ENCODE measurements at regions not wholly inside any gene's neighbourhood (a gene's known extent, or its start where the extent isn't known, plus 50 kb on each side); places are given as distances from the start of the nearest gene placed in this dataset.

GRCh38 chr22:25493794-25494193 lies 70.7 kb upstream of the GRK3 start (continued):
- TF ChIP-seq MXD3 (CRISPR knock-in tag; IDR thresholded peaks at IDR 0.05) = no peak
- TF ChIP-seq, protein P1, sequence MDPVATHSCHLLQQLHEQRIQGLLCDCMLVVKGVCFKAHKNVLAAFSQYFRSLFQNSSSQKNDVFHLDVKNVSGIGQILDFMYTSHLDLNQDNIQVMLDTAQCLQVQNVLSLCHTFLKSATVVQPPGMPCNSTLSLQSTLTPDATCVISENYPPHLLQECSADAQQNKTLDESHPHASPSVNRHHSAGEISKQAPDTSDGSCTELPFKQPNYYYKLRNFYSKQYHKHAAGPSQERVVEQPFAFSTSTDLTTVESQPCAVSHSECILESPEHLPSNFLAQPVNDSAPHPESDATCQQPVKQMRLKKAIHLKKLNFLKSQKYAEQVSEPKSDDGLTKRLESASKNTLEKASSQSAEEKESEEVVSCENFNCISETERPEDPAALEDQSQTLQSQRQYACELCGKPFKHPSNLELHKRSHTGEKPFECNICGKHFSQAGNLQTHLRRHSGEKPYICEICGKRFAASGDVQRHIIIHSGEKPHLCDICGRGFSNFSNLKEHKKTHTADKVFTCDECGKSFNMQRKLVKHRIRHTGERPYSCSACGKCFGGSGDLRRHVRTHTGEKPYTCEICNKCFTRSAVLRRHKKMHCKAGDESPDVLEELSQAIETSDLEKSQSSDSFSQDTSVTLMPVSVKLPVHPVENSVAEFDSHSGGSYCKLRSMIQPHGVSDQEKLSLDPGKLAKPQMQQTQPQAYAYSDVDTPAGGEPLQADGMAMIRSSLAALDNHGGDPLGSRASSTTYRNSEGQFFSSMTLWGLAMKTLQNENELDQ (CRISPR knock-in tag; IDR thresholded peaks at IDR 0.05; ENCODE audit: borderline replicate concordance) = no peak
- TF ChIP-seq, protein P2, sequence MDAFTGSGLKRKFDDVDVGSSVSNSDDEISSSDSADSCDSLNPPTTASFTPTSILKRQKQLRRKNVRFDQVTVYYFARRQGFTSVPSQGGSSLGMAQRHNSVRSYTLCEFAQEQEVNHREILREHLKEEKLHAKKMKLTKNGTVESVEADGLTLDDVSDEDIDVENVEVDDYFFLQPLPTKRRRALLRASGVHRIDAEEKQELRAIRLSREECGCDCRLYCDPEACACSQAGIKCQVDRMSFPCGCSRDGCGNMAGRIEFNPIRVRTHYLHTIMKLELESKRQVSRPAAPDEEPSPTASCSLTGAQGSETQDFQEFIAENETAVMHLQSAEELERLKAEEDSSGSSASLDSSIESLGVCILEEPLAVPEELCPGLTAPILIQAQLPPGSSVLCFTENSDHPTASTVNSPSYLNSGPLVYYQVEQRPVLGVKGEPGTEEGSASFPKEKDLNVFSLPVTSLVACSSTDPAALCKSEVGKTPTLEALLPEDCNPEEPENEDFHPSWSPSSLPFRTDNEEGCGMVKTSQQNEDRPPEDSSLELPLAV (CRISPR knock-in tag; conservative IDR thresholded peaks at IDR 0.05; ENCODE audit: low read depth) = no peak
- TF ChIP-seq, protein P3, sequence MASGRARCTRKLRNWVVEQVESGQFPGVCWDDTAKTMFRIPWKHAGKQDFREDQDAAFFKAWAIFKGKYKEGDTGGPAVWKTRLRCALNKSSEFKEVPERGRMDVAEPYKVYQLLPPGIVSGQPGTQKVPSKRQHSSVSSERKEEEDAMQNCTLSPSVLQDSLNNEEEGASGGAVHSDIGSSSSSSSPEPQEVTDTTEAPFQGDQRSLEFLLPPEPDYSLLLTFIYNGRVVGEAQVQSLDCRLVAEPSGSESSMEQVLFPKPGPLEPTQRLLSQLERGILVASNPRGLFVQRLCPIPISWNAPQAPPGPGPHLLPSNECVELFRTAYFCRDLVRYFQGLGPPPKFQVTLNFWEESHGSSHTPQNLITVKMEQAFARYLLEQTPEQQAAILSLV (CRISPR knock-in tag; IDR thresholded peaks at IDR 0.05; ENCODE audit: borderline replicate concordance) = no peak
- TF ChIP-seq HDAC1 (CRISPR knock-in tag; IDR thresholded peaks at IDR 0.05) = no peak

GRCh38 chr22:25494774-25495173 lies 69.7 kb upstream of the GRK3 start:
- H4K20me1 ChIP-seq (ENCODE audit: insufficient read depth, low read length) = 0 out of 2 replicates have a peak, but pooled peaks cover 4% of the 10 kb centered on the region
- TF ChIP-seq MED13 (CRISPR knock-in tag; IDR thresholded peaks at IDR 0.05) (no peak), MAX (IDR thresholded peaks at IDR 0.05) (no peak), NONO (IDR thresholded peaks at IDR 0.05) (no peak), NONO (CRISPR knock-in tag; conservative IDR thresholded peaks at IDR 0.05) (no peak)
- TF ChIP-seq, protein P4, sequence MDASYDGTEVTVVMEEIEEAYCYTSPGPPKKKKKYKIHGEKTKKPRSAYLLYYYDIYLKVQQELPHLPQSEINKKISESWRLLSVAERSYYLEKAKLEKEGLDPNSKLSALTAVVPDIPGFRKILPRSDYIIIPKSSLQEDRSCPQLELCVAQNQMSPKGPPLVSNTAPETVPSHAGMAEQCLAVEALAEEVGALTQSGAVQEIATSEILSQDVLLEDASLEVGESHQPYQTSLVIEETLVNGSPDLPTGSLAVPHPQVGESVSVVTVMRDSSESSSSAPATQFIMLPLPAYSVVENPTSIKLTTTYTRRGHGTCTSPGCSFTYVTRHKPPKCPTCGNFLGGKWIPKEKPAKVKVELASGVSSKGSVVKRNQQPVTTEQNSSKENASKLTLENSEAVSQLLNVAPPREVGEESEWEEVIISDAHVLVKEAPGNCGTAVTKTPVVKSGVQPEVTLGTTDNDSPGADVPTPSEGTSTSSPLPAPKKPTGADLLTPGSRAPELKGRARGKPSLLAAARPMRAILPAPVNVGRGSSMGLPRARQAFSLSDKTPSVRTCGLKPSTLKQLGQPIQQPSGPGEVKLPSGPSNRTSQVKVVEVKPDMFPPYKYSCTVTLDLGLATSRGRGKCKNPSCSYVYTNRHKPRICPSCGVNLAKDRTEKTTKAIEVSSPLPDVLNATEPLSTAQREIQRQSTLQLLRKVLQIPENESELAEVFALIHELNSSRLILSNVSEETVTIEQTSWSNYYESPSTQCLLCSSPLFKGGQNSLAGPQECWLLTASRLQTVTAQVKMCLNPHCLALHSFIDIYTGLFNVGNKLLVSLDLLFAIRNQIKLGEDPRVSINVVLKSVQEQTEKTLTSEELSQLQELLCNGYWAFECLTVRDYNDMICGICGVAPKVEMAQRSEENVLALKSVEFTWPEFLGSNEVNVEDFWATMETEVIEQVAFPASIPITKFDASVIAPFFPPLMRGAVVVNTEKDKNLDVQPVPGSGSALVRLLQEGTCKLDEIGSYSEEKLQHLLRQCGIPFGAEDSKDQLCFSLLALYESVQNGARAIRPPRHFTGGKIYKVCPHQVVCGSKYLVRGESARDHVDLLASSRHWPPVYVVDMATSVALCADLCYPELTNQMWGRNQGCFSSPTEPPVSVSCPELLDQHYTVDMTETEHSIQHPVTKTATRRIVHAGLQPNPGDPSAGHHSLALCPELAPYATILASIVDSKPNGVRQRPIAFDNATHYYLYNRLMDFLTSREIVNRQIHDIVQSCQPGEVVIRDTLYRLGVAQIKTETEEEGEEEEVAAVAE (CRISPR knock-in tag; IDR thresholded peaks at IDR 0.05; ENCODE audit: borderline replicate concordance) = no peak
- TF ChIP-seq, protein P3 (CRISPR knock-in tag; IDR thresholded peaks at IDR 0.05; ENCODE audit: borderline replicate concordance) = no peak

More at GRCh38 chr22:25494774-25495173, 69.7 kb upstream of the GRK3 start:
- Histone ChIP-seq H3K4me1 (ENCODE audit: insufficient read depth, low read length) (no peaks in the 10 kb centered on the region), H3K27me3 (ENCODE audit: control insufficient read depth in 1 of 2, insufficient read depth in 2 of 2, low read length in 2 of 2) (no peaks in the 10 kb centered on the region; a peak in 1 of 5 replicates), H3K9ac (ENCODE audit: insufficient read depth, low read depth, low read length) (no peak overlapping the region), H3K79me2 (ENCODE audit: insufficient read depth, low read length) (no peaks in the 10 kb centered on the region), H2AFZ (ENCODE audit: low read length) (no peak overlapping the region), H3K36me3 (replicated peaks in 1 of 2; ENCODE audit: control insufficient read depth in 1 of 2, insufficient read depth in 2 of 2, low read length in 2 of 2) (no peaks in the 10 kb centered on the region), H3K9me3 (ENCODE audit: low read length) (no peaks in the 10 kb centered on the region), H3K4me2 (ENCODE audit: low read depth, low read length) (no peak overlapping the region), H3K27ac (ENCODE audit: extremely low read length, insufficient read depth, low read length) (no peak overlapping the region), H3K4me3 (replicated peaks in 1 of 3; ENCODE audit: insufficient read depth in 1 of 3, low read depth in 2 of 3, low read length in 3 of 3) (no peak overlapping the region)
- POLR2A ChIA-PET = no interaction called here
- ATAC-seq = no peak
- no TSS peak for BruUV-seq (replicated peaks)
- no peak for DNase-seq (ENCODE audit: low spot score)
- WGBS (ENCODE audit: low lambda C conversion rate) = 92% methylated on average over 3 of the region's 3 CpGs
- intact Hi-C loops (cut with micrococcal nuclease; ENCODE audit: unreplicated experiment) (no loop called here), in situ Hi-C loops (cut with HindIII; ENCODE audit: extremely low pct_ligation_motif_present, low pct_unique_long_range_greater_than_20kb) (no loop called here)
- CTCF ChIA-PET (ENCODE audit: low intra/inter-chr PET ratio, low total read pairs) = no interaction called here
- no peak for FAIRE-seq

Data from HepG2 (cell line).